ENCODE measurements at regions not wholly inside any gene's neighbourhood (a gene's known extent, or its start where the extent isn't known, plus 50 kb on each side); places are given as distances from the start of the nearest gene placed in this dataset.
"Not testable (repeated sequence)": the region's sequence is repeated elsewhere in the genome, so short reads cannot be mapped to it uniquely, and the experiment has no call there.

DNA sequence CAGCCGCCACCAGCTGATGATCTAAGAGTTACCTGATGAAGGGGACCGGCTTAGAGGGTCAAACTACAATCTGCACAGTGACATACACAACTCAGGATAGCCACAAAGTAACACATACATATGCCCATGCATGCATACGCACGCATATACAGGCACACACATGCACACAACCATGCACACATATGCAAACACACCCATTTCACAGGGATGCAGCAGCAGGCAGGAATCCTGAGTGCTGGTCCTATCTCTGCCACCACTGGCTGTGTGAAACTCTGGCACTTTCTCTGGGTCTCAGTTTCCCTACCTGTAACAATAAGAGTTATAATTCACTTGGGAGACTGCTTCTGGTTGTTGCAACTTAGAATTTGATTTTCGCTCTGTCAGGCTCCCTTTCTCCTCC, 520.2 kb downstream of the PTPRU start:
- Mint-ChIP-seq H3K4me1 (no peaks in the 10 kb centered on the region), H3K9me3 (no peaks in the 10 kb centered on the region), H3K4me3 (no peak overlapping the region), H3K27me3 (ENCODE audit: low read depth) (peaks cover 33% of the 10 kb centered on the region), H3K36me3 (ENCODE audit: low read depth) (no peaks in the 10 kb centered on the region), H3K27ac (no peak overlapping the region)
- TF ChIP-seq, protein P1, sequence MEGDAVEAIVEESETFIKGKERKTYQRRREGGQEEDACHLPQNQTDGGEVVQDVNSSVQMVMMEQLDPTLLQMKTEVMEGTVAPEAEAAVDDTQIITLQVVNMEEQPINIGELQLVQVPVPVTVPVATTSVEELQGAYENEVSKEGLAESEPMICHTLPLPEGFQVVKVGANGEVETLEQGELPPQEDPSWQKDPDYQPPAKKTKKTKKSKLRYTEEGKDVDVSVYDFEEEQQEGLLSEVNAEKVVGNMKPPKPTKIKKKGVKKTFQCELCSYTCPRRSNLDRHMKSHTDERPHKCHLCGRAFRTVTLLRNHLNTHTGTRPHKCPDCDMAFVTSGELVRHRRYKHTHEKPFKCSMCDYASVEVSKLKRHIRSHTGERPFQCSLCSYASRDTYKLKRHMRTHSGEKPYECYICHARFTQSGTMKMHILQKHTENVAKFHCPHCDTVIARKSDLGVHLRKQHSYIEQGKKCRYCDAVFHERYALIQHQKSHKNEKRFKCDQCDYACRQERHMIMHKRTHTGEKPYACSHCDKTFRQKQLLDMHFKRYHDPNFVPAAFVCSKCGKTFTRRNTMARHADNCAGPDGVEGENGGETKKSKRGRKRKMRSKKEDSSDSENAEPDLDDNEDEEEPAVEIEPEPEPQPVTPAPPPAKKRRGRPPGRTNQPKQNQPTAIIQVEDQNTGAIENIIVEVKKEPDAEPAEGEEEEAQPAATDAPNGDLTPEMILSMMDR (IDR thresholded peaks at IDR 0.05; ENCODE audit: unreplicated experiment in 3 of 3) = no peak

DNA sequence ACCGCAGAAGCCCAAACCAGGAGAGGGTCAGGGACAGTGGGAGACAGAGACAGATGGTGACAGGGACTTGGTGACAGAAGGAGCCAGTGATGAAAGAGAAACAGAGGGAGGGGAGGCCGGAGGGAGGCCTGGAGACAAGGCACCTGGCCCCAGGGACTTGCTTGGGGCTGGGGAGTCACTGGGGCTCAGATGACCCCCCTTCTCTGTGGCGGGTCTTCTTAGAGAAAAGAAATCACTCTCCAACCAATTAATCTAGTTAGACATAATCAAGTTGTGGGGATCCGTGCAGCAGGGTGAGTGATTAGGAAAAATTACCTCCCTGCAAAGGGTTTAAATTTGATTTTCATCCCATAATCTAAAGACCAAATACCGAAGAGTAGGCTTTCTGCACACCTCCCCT, 519.8 kb downstream of the PTPRU start:
- H3K4me1 Mint-ChIP-seq = no peaks in the 10 kb centered on the region
- H3K4me3 Mint-ChIP-seq = no peak overlapping the region
- TF ChIP-seq, protein P1 (IDR thresholded peaks at IDR 0.05; ENCODE audit: unreplicated experiment in 3 of 3) = no peak
- no peaks in the 10 kb centered on the region for H3K9me3 Mint-ChIP-seq
- H3K27ac Mint-ChIP-seq = no peak overlapping the region
- H3K36me3 Mint-ChIP-seq (ENCODE audit: low read depth) = no peaks in the 10 kb centered on the region
- peaks cover 33% of the 10 kb centered on the region for H3K27me3 Mint-ChIP-seq (ENCODE audit: low read depth)

DNA sequence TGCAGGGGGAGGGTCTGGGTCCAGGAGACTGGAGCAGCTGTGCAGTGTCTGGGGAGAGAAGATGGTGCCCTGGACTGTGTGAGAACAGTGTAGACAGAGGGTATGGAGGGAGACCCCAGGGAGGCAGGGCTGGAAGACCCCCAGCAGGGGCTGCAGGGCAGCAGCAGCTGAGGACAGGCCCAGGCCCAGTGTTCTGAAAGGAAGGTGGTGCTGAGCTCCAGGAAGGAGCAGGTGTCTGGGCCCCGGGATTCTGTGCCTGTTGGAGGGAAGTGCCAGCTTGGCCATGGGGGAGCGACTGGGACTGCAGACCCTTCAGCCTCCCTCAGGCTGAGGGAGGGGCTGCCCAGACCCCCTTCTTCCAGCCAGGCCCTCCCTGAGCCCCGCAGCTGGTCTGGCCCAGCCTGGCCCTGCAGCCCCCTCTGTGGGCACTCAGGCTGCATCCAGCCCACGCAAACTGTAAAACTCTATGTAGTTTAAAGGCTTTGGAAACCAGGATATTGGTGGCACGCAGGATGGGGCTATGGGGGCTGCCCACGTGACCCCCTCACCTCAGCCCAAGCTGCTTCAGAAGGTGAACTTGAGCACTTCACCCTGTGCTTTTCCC, 519.2 kb downstream of the PTPRU start:
- H3K27ac Mint-ChIP-seq; H3K36me3 Mint-ChIP-seq (ENCODE audit: low read depth); H3K4me1 Mint-ChIP-seq; H3K4me3 Mint-ChIP-seq; H3K9me3 Mint-ChIP-seq: not testable (repeated sequence)
- peaks cover 32% of the 10 kb centered on the region for H3K27me3 Mint-ChIP-seq (ENCODE audit: low read depth)

DNA sequence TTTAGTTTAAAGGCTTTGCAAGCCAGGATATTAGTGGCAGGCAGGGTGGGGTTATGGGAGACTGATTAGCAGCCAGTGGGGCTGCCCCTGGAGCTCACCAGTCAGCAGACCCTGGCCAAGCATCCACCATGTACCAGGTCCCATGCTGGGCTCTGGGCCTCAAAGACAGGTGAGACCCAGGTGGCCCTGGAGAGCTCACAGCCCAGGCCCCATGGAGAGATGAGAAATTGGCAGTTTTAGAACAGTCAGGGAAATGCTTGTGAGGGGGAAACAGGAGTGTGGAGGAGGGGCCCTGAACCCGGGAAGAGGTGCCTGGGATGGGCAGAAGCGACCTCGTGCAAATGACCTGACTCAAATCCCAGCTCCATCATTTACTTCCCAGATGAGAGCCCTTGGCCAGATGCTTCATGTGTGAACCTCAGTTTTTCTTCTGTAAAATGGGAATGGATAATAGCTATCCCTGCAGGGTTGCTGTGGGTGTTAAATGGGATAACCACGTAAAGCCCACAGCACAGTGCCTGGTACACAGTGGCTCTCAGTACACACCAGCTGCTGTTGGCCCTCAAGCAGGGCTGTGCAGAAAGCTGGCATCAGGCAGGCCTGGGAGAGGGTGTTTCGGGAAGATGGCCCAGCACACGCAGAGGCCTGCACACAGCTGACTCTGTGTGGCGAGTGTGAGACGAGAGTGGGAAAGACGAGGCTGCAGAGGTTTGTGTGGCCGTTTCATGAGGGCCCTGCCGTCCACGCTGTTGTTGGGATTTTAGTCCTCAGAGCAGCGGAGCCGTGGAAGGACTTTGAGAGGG, 518.5 kb downstream of the PTPRU start:
- no peak overlapping the region for H3K27ac Mint-ChIP-seq
- H3K4me3 Mint-ChIP-seq = no peak overlapping the region
- H3K27me3 Mint-ChIP-seq (ENCODE audit: low read depth) = peaks cover 28% of the 10 kb centered on the region
- no peaks in the 10 kb centered on the region for H3K4me1 Mint-ChIP-seq
- no peaks in the 10 kb centered on the region for H3K9me3 Mint-ChIP-seq
- TF ChIP-seq, protein P1 (IDR thresholded peaks at IDR 0.05; ENCODE audit: unreplicated experiment in 3 of 3) = no peak
- H3K36me3 Mint-ChIP-seq (ENCODE audit: low read depth) = no peaks in the 10 kb centered on the region

DNA sequence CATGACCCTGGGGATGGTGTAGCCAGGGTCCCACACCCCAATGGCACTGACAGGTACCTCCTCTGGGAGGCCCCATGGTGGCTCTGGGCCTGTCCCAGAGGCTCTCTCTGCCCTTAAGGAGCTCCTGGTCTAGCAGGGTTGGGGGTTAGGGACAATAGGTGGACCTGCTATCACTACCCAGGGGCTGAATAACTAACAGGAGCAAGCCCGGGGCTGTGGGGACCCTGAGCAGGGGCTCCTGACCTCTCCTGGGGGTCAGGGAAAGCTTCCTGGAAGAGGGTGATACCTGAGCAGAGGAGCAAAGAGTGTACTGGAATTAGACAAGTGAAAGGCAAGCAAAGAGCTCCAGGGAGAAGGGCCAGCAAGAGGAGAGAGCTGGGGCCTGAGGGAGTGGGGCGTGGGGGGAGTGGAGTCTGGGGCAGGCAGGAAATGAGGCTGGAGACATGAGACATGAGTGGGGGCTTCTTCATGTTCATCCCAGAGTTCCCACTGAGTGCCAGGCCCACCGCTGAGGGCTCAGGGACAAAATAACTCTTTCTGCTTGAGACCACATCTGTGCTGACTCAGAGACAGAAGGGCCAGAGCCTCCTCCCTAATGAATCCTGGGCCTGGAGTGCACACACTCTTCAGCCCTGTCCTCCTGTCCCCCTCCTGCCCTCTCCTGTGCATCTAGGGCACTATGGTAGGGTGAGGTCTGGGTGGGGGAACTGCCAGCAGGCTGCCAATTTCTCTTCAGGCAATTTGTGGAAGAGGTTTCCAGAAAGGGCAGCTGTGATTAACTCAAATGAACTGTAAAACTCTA, 517.6 kb downstream of the PTPRU start:
- TF ChIP-seq, protein P1 (IDR thresholded peaks at IDR 0.05; ENCODE audit: unreplicated experiment in 3 of 3) = no peak
- Mint-ChIP-seq H3K36me3 (ENCODE audit: low read depth) (no peaks in the 10 kb centered on the region), H3K4me1 (no peaks in the 10 kb centered on the region), H3K9me3 (no peaks in the 10 kb centered on the region), H3K4me3 (no peak overlapping the region), H3K27ac (no peak overlapping the region), H3K27me3 (ENCODE audit: low read depth) (peaks cover 24% of the 10 kb centered on the region)

DNA sequence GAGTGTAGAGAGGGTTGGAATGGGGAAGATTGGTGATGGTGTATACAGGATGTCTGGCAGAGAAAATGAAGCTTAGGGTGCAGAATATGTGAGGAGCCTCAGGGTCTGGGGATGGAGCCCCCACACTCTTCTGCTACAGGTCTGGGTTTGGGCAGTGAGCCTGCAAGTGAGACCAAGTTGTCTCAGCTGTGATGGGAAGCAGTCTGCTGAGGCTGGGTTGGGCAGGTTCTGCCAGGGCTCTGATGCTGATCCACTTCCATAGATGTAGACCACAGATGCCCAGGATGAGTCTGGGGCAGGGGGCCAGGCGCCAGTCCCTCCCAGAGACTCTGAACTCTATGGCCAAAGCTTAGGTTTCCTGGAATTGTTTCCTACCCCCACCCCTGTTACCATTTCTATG, 516.9 kb downstream of the PTPRU start:
- Mint-ChIP-seq H3K9me3 (no peaks in the 10 kb centered on the region), H3K27ac (no peak overlapping the region), H3K4me1 (no peaks in the 10 kb centered on the region), H3K4me3 (no peak overlapping the region), H3K36me3 (ENCODE audit: low read depth) (no peaks in the 10 kb centered on the region), H3K27me3 (ENCODE audit: low read depth) (peaks cover 19% of the 10 kb centered on the region)
- TF ChIP-seq, protein P1 (IDR thresholded peaks at IDR 0.05; ENCODE audit: unreplicated experiment in 3 of 3) = no peak
